GM18951 (cell line): ENCODE measurements at regions not wholly inside any gene's neighbourhood (a gene's known extent, or its start where the extent isn't known, plus 50 kb on each side); places are given as distances from the start of the nearest gene placed in this dataset.

Source experiments
- POLR2A ChIP-seq: IDR thresholded peaks from 4 replicates; pipeline ENCODE4 v1.6.1; 2011; ENCODE audit warnings: mild to moderate bottlenecking; ENCODE audit not compliant: insufficient read length, insufficient read depth; ENCODE audit errors: extremely low read depth
- in situ Hi-C: fragments of 300-500 bp; cut with MboI; formaldehyde crosslinking; loops from one replicate; pipeline ENCODE4 v1.12.0; 2022; ENCODE audit warnings: low sequenced_read_pairs, mixed read lengths, inconsistent platforms; ENCODE audit not compliant: unreplicated experiment

GRCh38 chr4:123114915-123115756 lies 192.7 kb upstream of the NUDT6 start:
- no peak for TF ChIP-seq POLR2A
- in situ Hi-C loops: no loop called here

GRCh38 chr4:123116412-123116811 lies 194.0 kb upstream of the NUDT6 start:
- TF ChIP-seq POLR2A: no peak
- in situ Hi-C loops: no loop called here

GRCh38 chr4:123120473-123120872 lies 198.1 kb upstream of the NUDT6 start:
- in situ Hi-C loops: no loop called here
- TF ChIP-seq POLR2A: no peak

- no peak for TF ChIP-seq POLR2A
- in situ Hi-C loops: no loop called here
Measured at GRCh38 chr4:123121241-123121907, 199.0 kb upstream of the NUDT6 start.

GRCh38 chr4:123125477-123125876 lies 203.1 kb upstream of the NUDT6 start:
- TF ChIP-seq POLR2A: no peak
- in situ Hi-C loops: loop anchor here (25.0 kb wide), 1 partner anchor 537 kb away; no protein-coding TSS in a partner anchor

- no peak for TF ChIP-seq POLR2A
- in situ Hi-C loops: loop anchor here (25.0 kb wide), 1 partner anchor 535 kb away; no protein-coding TSS in a partner anchor
Measured at GRCh38 chr4:123127218-123127617, 204.8 kb upstream of the NUDT6 start.

GRCh38 chr4:123127875-123128274 lies 205.5 kb upstream of the NUDT6 start:
- TF ChIP-seq POLR2A: no peak
- in situ Hi-C loops: loop anchor here (25.0 kb wide), 1 partner anchor 534 kb away; no protein-coding TSS in a partner anchor

- in situ Hi-C loops: loop anchor here (25.0 kb wide), 1 partner anchor 529 kb away; no protein-coding TSS in a partner anchor
- no peak for TF ChIP-seq POLR2A
Measured at GRCh38 chr4:123133397-123134050, 211.1 kb upstream of the NUDT6 start.

GRCh38 chr4:123144616-123145015 lies 222.2 kb upstream of the NUDT6 start:
- TF ChIP-seq POLR2A: no peak
- in situ Hi-C loops: loop anchor here (25.0 kb wide), 1 partner anchor 518 kb away; no protein-coding TSS in a partner anchor

- no peak for TF ChIP-seq POLR2A
- in situ Hi-C loops: no loop called here
Measured at GRCh38 chr4:123158576-123158975, 236.2 kb upstream of the NUDT6 start.

GRCh38 chr4:123159479-123159878 lies 237.1 kb upstream of the NUDT6 start:
- TF ChIP-seq POLR2A: no peak
- in situ Hi-C loops: no loop called here

GRCh38 chr4:123162859-123163258 lies 233.7 kb upstream of the SPRY1 start:
- in situ Hi-C loops: no loop called here
- no peak for TF ChIP-seq POLR2A

GRCh38 chr4:123163501-123163900 lies 233.1 kb upstream of the SPRY1 start:
- in situ Hi-C loops: no loop called here
- TF ChIP-seq POLR2A: no peak
